ENCODE measurements at regions not wholly inside any gene's neighbourhood (a gene's known extent, or its start where the extent isn't known, plus 50 kb on each side); places are given as distances from the start of the nearest gene placed in this dataset.

GRCh38 chr10:84074521-84074920 is 64.8 kb upstream of the GHITM start:
- TF ChIP-seq CTCF (IDR thresholded peaks at IDR 0.05; ENCODE audit: extremely low read depth in 1 of 2, insufficient read depth in 1 of 2, low read depth in 1 of 2, low read length in 2 of 2), result no peak
- TF ChIP-seq POLR2AphosphoS5 (IDR thresholded peaks at IDR 0.05; ENCODE audit: insufficient read depth, low read depth, low read length), result no peak
- TF ChIP-seq MAX (IDR thresholded peaks at IDR 0.05; ENCODE audit: insufficient read depth, insufficient read length), result no peak
- TF ChIP-seq GATA2 (IDR thresholded peaks at IDR 0.05; ENCODE audit: insufficient read depth, insufficient read length, low read depth, low read length), result no peak
- no peak for TF ChIP-seq POLR2A (IDR thresholded peaks at IDR 0.05; ENCODE audit: low read depth, low read length)
- no peak for TF ChIP-seq MYC (IDR thresholded peaks at IDR 0.05; ENCODE audit: low read depth, low read length)
- no peak for TF ChIP-seq EZH2 (IDR thresholded peaks at IDR 0.05; ENCODE audit: borderline replicate concordance, low read depth, low read length, severe bottlenecking)
- no peak for TF ChIP-seq JUN (IDR thresholded peaks at IDR 0.05; ENCODE audit: borderline replicate concordance, insufficient read depth, insufficient read length, low read depth)

All from endothelial cell of umbilical vein (primary cell).